ENCODE measurements at regions not wholly inside any gene's neighbourhood (a gene's known extent, or its start where the extent isn't known, plus 50 kb on each side); places are given as distances from the start of the nearest gene placed in this dataset.

- Mint-ChIP-seq H3K4me1 (ENCODE audit: low read depth) (peaks cover 7% of the 10 kb centered on the region), H3K9me3 (ENCODE audit: low read depth) (peaks cover 37% of the 10 kb centered on the region), H3K27ac (no peak overlapping the region), H3K27me3 (no peaks in the 10 kb centered on the region), H3K4me3 (ENCODE audit: low read depth) (no peak overlapping the region), H3K36me3 (ENCODE audit: insufficient read depth) (no peaks in the 10 kb centered on the region)
- TF ChIP-seq CTCF (IDR thresholded peaks at IDR 0.05; ENCODE audit: unreplicated experiment) = no peak
- no peak for DNase-seq (ENCODE audit: low spot score, unreplicated experiment)
Measured at GRCh38 chrX:121238093-121238492, 190.7 kb downstream of the GLUD2 start.

- no peak for TF ChIP-seq CTCF (IDR thresholded peaks at IDR 0.05; ENCODE audit: unreplicated experiment)
- H3K27me3 Mint-ChIP-seq = no peaks in the 10 kb centered on the region
Measured at GRCh38 chrX:121244511-121244910, 197.1 kb downstream of the GLUD2 start.

GRCh38 chrX:121245763-121246162, 198.4 kb downstream of the GLUD2 start:
- DNase-seq (ENCODE audit: low spot score, unreplicated experiment) = no peak
- no peak overlapping the region for H3K4me3 Mint-ChIP-seq (ENCODE audit: low read depth)
- TF ChIP-seq CTCF (IDR thresholded peaks at IDR 0.05; ENCODE audit: unreplicated experiment) = no peak
- H3K36me3 Mint-ChIP-seq (ENCODE audit: insufficient read depth) = peaks cover 4% of the 10 kb centered on the region
- peaks cover 40% of the 10 kb centered on the region for H3K9me3 Mint-ChIP-seq (ENCODE audit: low read depth)
- H3K27me3 Mint-ChIP-seq = no peaks in the 10 kb centered on the region
- peaks cover 26% of the 10 kb centered on the region for H3K4me1 Mint-ChIP-seq (ENCODE audit: low read depth)
- H3K27ac Mint-ChIP-seq = no peak overlapping the region

More at GRCh38 chrX:121244511-121244910, 197.1 kb downstream of the GLUD2 start:
- Mint-ChIP-seq H3K36me3 (ENCODE audit: insufficient read depth) (peaks cover 3% of the 10 kb centered on the region), H3K9me3 (ENCODE audit: low read depth) (peaks cover 31% of the 10 kb centered on the region), H3K27ac (peak overlapping the region; percentile 87), H3K4me1 (ENCODE audit: low read depth) (peaks cover 27% of the 10 kb centered on the region), H3K4me3 (ENCODE audit: low read depth) (no peak overlapping the region)
- no peak for DNase-seq (ENCODE audit: low spot score, unreplicated experiment)

- H3K4me1 Mint-ChIP-seq (ENCODE audit: low read depth) = no peaks in the 10 kb centered on the region
- peak; percentile 34 for TF ChIP-seq CTCF (IDR thresholded peaks at IDR 0.05; ENCODE audit: unreplicated experiment)
- peaks cover 44% of the 10 kb centered on the region for H3K9me3 Mint-ChIP-seq (ENCODE audit: low read depth)
- no peak overlapping the region for H3K27ac Mint-ChIP-seq
- H3K36me3 Mint-ChIP-seq (ENCODE audit: insufficient read depth) = peaks cover 5% of the 10 kb centered on the region
- no peaks in the 10 kb centered on the region for H3K27me3 Mint-ChIP-seq
- DNase-seq (ENCODE audit: low spot score, unreplicated experiment) = no peak
- H3K4me3 Mint-ChIP-seq (ENCODE audit: low read depth) = no peak overlapping the region
Measured at GRCh38 chrX:121254336-121254735, 206.9 kb downstream of the GLUD2 start.

- no peaks in the 10 kb centered on the region for H3K27me3 Mint-ChIP-seq
- no peak overlapping the region for H3K27ac Mint-ChIP-seq
- H3K36me3 Mint-ChIP-seq (ENCODE audit: insufficient read depth) = peaks cover 1% of the 10 kb centered on the region
- H3K4me1 Mint-ChIP-seq (ENCODE audit: low read depth) = peaks cover 4% of the 10 kb centered on the region
- H3K9me3 Mint-ChIP-seq (ENCODE audit: low read depth) = peaks cover 29% of the 10 kb centered on the region
- H3K4me3 Mint-ChIP-seq (ENCODE audit: low read depth) = no peak overlapping the region
- TF ChIP-seq CTCF (IDR thresholded peaks at IDR 0.05; ENCODE audit: unreplicated experiment) = no peak
- DNase-seq (ENCODE audit: low spot score, unreplicated experiment) = no peak
Measured at GRCh38 chrX:121256647-121257046, 209.2 kb downstream of the GLUD2 start.

Data from progenitor cell of endocrine pancreas (in vitro differentiated cells).